Jurkat, Clone E6-1 (cell line): ENCODE measurements at regions not wholly inside any gene's neighbourhood (a gene's known extent, or its start where the extent isn't known, plus 50 kb on each side); places are given as distances from the start of the nearest gene placed in this dataset.

Source experiments
- DNase-seq: peaks from one replicate; pipeline ENCODE4 v3.0.0-alpha.2; 2011; ENCODE audit warnings: low read depth, low spot score
- H3K4me3 ChIP-seq: 2 replicates; pipeline ENCODE4 v1.5.1; 2011; ENCODE audit warnings: mild to moderate bottlenecking, low read length, control low read depth, moderate library complexity

- no peak for DNase-seq
- H3K4me3 ChIP-seq: no peak overlapping the region
Observed at GRCh38 chr3:43185983-43186314, 80.1 kb upstream of the POMGNT2 start.

GRCh38 chr3:43185274-43185982 lies 79.5 kb upstream of the POMGNT2 start:
- DNase-seq: no peak
- no peak overlapping the region for H3K4me3 ChIP-seq

- no peak for DNase-seq
- H3K4me3 ChIP-seq: no peak overlapping the region
Observed at GRCh38 chr3:43183456-43183855, 77.6 kb upstream of the POMGNT2 start.

GRCh38 chr3:43181202-43181821 lies 75.4 kb upstream of the POMGNT2 start:
- H3K4me3 ChIP-seq: no peak overlapping the region
- DNase-seq: peak; percentile 12

GRCh38 chr3:43180694-43181093 lies 74.8 kb upstream of the POMGNT2 start:
- DNase-seq: no peak
- H3K4me3 ChIP-seq: no peak overlapping the region

GRCh38 chr3:43180027-43180426 lies 74.1 kb upstream of the POMGNT2 start:
- no peak overlapping the region for H3K4me3 ChIP-seq
- peak; percentile 63 for DNase-seq

GRCh38 chr3:43178891-43179366 lies 73.0 kb upstream of the POMGNT2 start:
- no peak for DNase-seq

GRCh38 chr3:43177085-43177484 lies 71.2 kb upstream of the POMGNT2 start:
- H3K4me3 ChIP-seq: no peak overlapping the region
- no peak for DNase-seq

More at GRCh38 chr3:43178891-43179366, 73.0 kb upstream of the POMGNT2 start:
- no peak overlapping the region for H3K4me3 ChIP-seq

GRCh38 chr3:43176666-43177065 lies 70.8 kb upstream of the POMGNT2 start:
- DNase-seq: no peak
- H3K4me3 ChIP-seq: no peak overlapping the region

GRCh38 chr3:43175541-43175940 lies 69.7 kb upstream of the POMGNT2 start:
- DNase-seq: no peak
- H3K4me3 ChIP-seq: no peak overlapping the region

- H3K4me3 ChIP-seq: no peak overlapping the region
- DNase-seq: no peak
Observed at GRCh38 chr3:43173949-43174348, 68.1 kb upstream of the POMGNT2 start.

GRCh38 chr3:43171748-43172147 lies 65.9 kb upstream of the POMGNT2 start:
- H3K4me3 ChIP-seq: no peak overlapping the region
- no peak for DNase-seq

- DNase-seq: no peak
- no peak overlapping the region for H3K4me3 ChIP-seq
Observed at GRCh38 chr3:43170553-43170952, 64.7 kb upstream of the POMGNT2 start.

GRCh38 chr3:43169987-43170386 lies 64.1 kb upstream of the POMGNT2 start:
- no peak overlapping the region for H3K4me3 ChIP-seq
- no peak for DNase-seq

GRCh38 chr3:43166406-43166805 lies 60.5 kb upstream of the POMGNT2 start:
- no peak overlapping the region for H3K4me3 ChIP-seq
- DNase-seq: no peak

- DNase-seq: no peak
- no peak overlapping the region for H3K4me3 ChIP-seq
Observed at GRCh38 chr3:43165786-43166185, 59.9 kb upstream of the POMGNT2 start.

- H3K4me3 ChIP-seq: no peak overlapping the region
- DNase-seq: no peak
Observed at GRCh38 chr3:43163895-43164493, 58.1 kb upstream of the POMGNT2 start.

GRCh38 chr3:43162230-43163084 lies 56.6 kb upstream of the POMGNT2 start:
- peak; percentile 40 for DNase-seq
- no peak overlapping the region for H3K4me3 ChIP-seq

GRCh38 chr3:43161684-43162229 lies 55.9 kb upstream of the POMGNT2 start:
- no peak for DNase-seq

More at GRCh38 chr3:43161684-43162229, 55.9 kb upstream of the POMGNT2 start:
- no peak overlapping the region for H3K4me3 ChIP-seq
